Kidney tubule cell (primary cell): ENCODE measurements at regions not wholly inside any gene's neighbourhood (a gene's known extent, or its start where the extent isn't known, plus 50 kb on each side); places are given as distances from the start of the nearest gene placed in this dataset.

Experiments
- DNase-seq: peaks from one replicate; pipeline ENCODE4 v3.0.0-alpha.2; 2018; ENCODE audit warnings: low spot score

- DNase-seq: no peak
Measured at GRCh38 chr6:22067671-22068070, 229.2 kb downstream of the PRL start.

- no peak for DNase-seq
Measured at GRCh38 chr6:22068561-22069305, 228.1 kb downstream of the PRL start.

GRCh38 chr6:22069306-22069800 lies 227.5 kb downstream of the PRL start:
- DNase-seq: no peak

- DNase-seq: peak; percentile 7
Measured at GRCh38 chr6:22071270-22072041, 225.4 kb downstream of the PRL start.

- DNase-seq: no peak
Measured at GRCh38 chr6:22072949-22073348, 223.9 kb downstream of the PRL start.

- DNase-seq: no peak
Measured at GRCh38 chr6:22073516-22074198, 223.2 kb downstream of the PRL start.

- no peak for DNase-seq
Measured at GRCh38 chr6:22078288-22078687, 218.5 kb downstream of the PRL start.

GRCh38 chr6:22078802-22079545 lies 217.9 kb downstream of the PRL start:
- no peak for DNase-seq

GRCh38 chr6:22079783-22080182 lies 217.1 kb downstream of the PRL start:
- DNase-seq: no peak

GRCh38 chr6:22081709-22082108 lies 215.1 kb downstream of the PRL start:
- no peak for DNase-seq

- no peak for DNase-seq
Measured at GRCh38 chr6:22082218-22082617, 214.6 kb downstream of the PRL start.

- DNase-seq: no peak
Measured at GRCh38 chr6:22083119-22083518, 213.7 kb downstream of the PRL start.

GRCh38 chr6:22087960-22088706 lies 208.7 kb downstream of the PRL start:
- DNase-seq: no peak

- no peak for DNase-seq
Measured at GRCh38 chr6:22091424-22091948, 205.3 kb downstream of the PRL start.

- no peak for DNase-seq
Measured at GRCh38 chr6:22095836-22096235, 201.0 kb downstream of the PRL start.

- no peak for DNase-seq
Measured at GRCh38 chr6:22098601-22099031, 198.2 kb downstream of the PRL start.

- peak; percentile 28 for DNase-seq
Measured at GRCh38 chr6:22099231-22099630, 197.6 kb downstream of the PRL start.

GRCh38 chr6:22099923-22100322 lies 196.9 kb downstream of the PRL start:
- no peak for DNase-seq

- no peak for DNase-seq
Measured at GRCh38 chr6:22101163-22101562, 195.7 kb downstream of the PRL start.

GRCh38 chr6:22102671-22103070 lies 194.2 kb downstream of the PRL start:
- peak; percentile 78 for DNase-seq

GRCh38 chr6:22106451-22106850 lies 190.4 kb downstream of the PRL start:
- DNase-seq: no peak
